Large intestine (tissue), 3 donors: ENCODE measurements at regions not wholly inside any gene's neighbourhood (a gene's known extent, or its start where the extent isn't known, plus 50 kb on each side); places are given as distances from the start of the nearest gene placed in this dataset.

ENCODE experiments used
- DNase-seq, 2 donors: peaks; one replicate each; pipeline versions ENCODE4 v3.0.0 to v3.0.0-alpha.2; 2013
- H3K27ac ChIP-seq: one replicate; pipeline ENCODE4 v1.5.1; 2013; ENCODE audit warnings: low read length
- H3K27me3 ChIP-seq: 2 replicates; pipeline ENCODE4 v1.6.1; 2013; ENCODE audit warnings: low read length; ENCODE audit not compliant: control insufficient read depth, insufficient read depth
- H3K36me3 ChIP-seq: 2 replicates; pipeline ENCODE4 v1.6.1; 2013; ENCODE audit warnings: low read length; ENCODE audit not compliant: control insufficient read depth, insufficient read depth
- H3K4me1 ChIP-seq: one replicate; pipeline ENCODE4 v1.6.1; 2013; ENCODE audit warnings: low read length; ENCODE audit not compliant: control insufficient read depth, insufficient read depth
- H3K4me3 ChIP-seq: one replicate; pipeline ENCODE4 v1.5.1; 2013; ENCODE audit warnings: low read length
- H3K9me3 ChIP-seq: one replicate; pipeline ENCODE4 v1.6.1; 2013; ENCODE audit warnings: mild to moderate bottlenecking, low read depth, low read length, moderate library complexity; ENCODE audit not compliant: control insufficient read depth
- WGBS: methylation state at CpG from one replicate; pipeline ENCODE4 v1.1.5; 2013; ENCODE audit warnings: low lambda C conversion rate; ENCODE audit not compliant: insufficient coverage; 5-methylcytosine and 5-hydroxymethylcytosine counted together

DNA sequence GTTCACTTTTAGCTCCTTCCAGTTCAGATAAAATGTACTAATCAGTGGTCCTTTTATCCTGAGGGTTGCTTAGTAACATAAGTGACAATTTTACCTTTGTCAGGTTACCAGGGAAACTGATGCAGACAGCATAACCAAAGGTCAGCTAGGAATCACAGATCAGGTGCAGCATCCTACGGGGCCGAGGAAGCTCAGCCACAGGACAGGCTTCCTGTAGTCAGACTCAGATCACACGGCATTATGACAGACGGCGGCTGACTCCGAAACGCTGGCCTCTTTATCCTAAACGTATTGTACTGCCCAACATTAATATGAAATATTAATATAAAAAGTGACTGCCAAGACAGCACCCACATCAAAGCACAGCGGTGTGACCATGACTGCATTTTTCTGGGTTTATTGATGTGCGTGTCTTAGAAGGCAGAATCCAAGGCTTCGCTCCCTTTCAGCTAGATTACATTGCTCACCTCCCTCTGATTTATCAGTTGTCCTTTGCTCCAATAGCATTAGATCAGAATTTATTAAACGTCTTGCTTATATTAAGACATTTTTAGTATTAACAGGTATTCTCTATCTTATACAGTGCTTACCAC lies 444.5 kb downstream of the CMPK2 start:
- WGBS = 20% methylated on average over 1 of the region's 12 CpGs

DNA sequence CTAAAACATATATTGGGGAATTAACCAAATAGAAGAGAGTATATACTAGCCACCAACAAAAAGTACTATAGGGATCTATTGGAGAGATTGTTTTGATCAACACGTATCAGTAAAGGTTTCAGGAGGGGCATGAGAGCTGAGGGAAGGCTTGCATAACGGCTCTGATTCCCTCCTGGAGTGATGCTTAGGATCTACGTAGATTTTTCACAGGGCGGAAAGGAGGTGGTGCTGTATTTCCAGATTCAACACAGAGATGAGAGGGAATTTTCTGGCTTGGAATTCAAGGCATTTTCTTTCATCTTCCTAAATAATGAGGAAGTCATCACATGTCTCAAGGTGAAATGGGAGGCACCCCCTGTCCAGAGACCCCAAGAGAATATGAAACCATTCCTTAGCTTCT lies 443.8 kb downstream of the CMPK2 start:
- Histone ChIP-seq H3K4me3 (no peak overlapping the region), H3K27me3 (no peaks in the 10 kb centered on the region), H3K36me3 (no peaks in the 10 kb centered on the region), H3K4me1 (peaks cover 3% of the 10 kb centered on the region), H3K27ac (no peak overlapping the region), H3K9me3 (no peaks in the 10 kb centered on the region)
- no peak for DNase-seq
- WGBS = 100% methylated on average over 1 of the region's 4 CpGs

More for the DNA sequence above, 444.5 kb downstream of the CMPK2 start:
- H3K4me1 ChIP-seq = peaks cover 3% of the 10 kb centered on the region
- DNase-seq = no peak
- H3K27ac ChIP-seq = no peak overlapping the region
- no peak overlapping the region for H3K4me3 ChIP-seq
- no peaks in the 10 kb centered on the region for H3K27me3 ChIP-seq
- H3K36me3 ChIP-seq = no peaks in the 10 kb centered on the region
- no peaks in the 10 kb centered on the region for H3K9me3 ChIP-seq

DNA sequence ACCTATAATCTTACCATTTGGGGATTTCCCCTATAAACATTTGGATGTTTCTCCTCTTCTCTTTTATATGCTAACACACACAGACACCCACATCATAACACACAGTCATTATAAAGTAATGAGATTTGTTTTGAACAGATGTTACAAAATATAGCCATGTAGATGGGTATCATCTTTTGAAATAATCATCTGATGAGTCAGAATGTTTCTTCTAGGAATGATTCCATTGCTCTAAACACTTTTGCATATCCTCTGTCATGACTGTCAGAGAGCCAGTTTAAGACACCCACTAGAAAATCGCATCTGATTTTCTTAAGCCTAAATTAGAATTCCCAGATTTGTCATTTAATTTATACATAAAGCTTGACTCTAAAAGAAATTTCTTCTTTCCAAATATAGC lies 442.6 kb downstream of the CMPK2 start:
- H3K4me1 ChIP-seq = peaks cover 3% of the 10 kb centered on the region
- H3K9me3 ChIP-seq = no peaks in the 10 kb centered on the region
- no CpG with 5 or more reads among the region's 1 CpG for WGBS
- H3K4me3 ChIP-seq = no peak overlapping the region
- DNase-seq = no peak
- no peaks in the 10 kb centered on the region for H3K36me3 ChIP-seq
- H3K27me3 ChIP-seq = no peaks in the 10 kb centered on the region
- H3K27ac ChIP-seq = no peak overlapping the region

DNA sequence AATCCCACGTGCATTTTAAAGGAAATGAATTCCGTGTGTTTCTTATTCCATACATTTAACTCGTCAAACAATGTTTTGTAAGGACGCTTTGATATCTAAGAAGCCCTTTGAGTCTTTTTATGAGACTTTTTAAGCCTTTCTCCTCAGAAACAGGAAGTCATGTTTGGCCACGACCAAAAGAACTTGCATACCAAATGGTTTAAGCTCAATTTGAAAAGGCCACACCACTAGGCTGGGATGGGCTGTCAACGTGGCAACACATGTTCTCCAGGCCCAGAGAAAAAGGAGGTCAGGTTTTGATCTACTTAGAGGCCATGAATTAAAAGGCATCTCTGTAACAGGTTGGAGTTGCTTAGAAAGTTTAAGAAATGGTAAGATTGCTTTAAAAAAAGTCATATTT lies 441.8 kb downstream of the CMPK2 start:
- H3K4me1 ChIP-seq = peaks cover 3% of the 10 kb centered on the region
- H3K27me3 ChIP-seq = no peaks in the 10 kb centered on the region
- no peaks in the 10 kb centered on the region for H3K36me3 ChIP-seq
- H3K27ac ChIP-seq = no peak overlapping the region
- H3K9me3 ChIP-seq = no peaks in the 10 kb centered on the region
- DNase-seq = no peak
- WGBS = 83% methylated on average over 1 of the region's 6 CpGs
- H3K4me3 ChIP-seq = no peak overlapping the region

DNA sequence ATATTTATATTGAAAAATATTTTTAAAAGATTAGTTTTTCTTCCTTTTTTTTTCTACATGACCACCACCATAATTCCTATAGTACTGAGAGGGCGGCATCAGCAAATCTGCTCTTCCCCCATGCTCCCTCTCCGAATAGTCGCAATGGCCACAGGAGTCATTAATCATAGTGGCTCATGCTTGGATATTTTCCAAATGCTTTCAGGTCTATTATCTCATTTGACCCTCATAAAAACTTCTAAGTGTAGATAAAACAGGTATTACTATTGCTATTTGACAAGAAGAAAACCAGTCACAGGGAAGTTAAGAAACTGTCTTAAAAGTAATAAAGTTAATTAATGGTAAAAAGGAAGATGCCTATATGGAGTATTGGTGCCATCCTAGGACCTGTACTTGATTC lies 440.7 kb downstream of the CMPK2 start:
- Histone ChIP-seq H3K27ac (no peak overlapping the region), H3K4me1 (peaks cover 3% of the 10 kb centered on the region), H3K27me3 (no peaks in the 10 kb centered on the region), H3K9me3 (no peaks in the 10 kb centered on the region), H3K4me3 (no peak overlapping the region), H3K36me3 (no peaks in the 10 kb centered on the region)
- no CpG with 5 or more reads among the region's 3 CpGs for WGBS
- peak in 1 of 2 donors; percentile 56 for DNase-seq

DNA sequence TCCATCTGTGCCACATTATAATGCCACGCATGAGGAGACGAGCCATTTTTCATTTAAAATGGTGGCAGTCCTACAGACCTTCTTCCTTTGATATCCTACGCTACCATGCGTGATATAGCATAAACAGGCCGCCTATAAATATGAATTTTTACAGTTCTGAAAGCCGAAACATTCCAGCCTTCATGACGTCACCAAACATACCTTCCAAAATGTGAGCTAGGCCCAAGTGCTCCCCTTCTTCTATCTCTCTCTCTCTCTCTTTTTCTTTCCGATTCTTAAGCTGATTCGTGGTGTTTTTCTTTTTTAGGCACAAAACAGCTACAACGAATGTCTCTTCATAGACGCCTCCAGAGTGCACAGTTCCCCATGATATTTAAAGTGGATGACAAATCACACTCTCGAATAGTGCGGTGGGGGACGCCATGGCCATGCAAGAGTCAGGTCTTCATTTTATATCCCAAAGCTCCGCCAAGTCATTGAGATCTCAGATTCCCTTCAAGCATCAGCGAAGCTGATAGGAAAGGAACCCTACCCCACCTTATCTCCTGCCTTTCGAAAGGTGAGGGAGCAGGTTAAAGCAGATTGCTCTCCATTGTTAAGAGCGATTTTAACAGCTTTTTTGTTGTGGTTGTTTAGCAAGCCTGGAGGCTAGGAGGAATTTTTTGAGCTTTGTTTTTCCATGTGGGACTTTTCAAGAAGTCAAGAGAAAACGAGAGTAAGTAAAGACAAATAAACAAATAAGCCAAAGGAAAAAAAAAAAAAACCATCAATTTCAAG lies 436.3 kb downstream of the CMPK2 start:
- Histone ChIP-seq H3K36me3 (no peaks in the 10 kb centered on the region), H3K4me1 (peaks cover 3% of the 10 kb centered on the region), H3K27me3 (no peaks in the 10 kb centered on the region), H3K4me3 (no peak overlapping the region), H3K9me3 (no peaks in the 10 kb centered on the region), H3K27ac (no peak overlapping the region)
- DNase-seq = no peak
- WGBS = 83% methylated on average over 8 of the region's 19 CpGs

DNA sequence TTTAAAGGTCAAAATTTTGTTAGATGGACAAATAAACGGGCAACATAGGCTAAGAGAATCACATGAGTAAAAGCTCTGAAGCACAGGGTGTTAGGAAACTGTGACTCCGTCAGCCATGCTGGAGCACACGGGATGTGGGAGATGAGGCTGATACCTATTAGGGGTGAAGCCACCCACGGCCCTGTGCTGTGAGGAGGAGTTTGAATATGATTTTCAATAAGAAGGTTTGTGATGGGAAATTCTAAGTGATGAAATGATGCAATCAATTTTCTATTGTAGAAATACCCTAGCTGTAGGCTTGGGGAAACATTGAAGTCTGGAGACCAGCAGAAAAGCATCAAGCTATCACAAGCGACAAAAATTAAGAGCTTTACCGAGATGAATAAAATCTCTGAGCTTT lies 431.3 kb downstream of the CMPK2 start:
- 88% methylated on average over 3 of the region's 6 CpGs for WGBS
- Histone ChIP-seq H3K4me3 (no peak overlapping the region), H3K36me3 (no peaks in the 10 kb centered on the region), H3K27ac (no peak overlapping the region), H3K4me1 (no peaks in the 10 kb centered on the region), H3K27me3 (no peaks in the 10 kb centered on the region), H3K9me3 (no peaks in the 10 kb centered on the region)
- DNase-seq = no peak

DNA sequence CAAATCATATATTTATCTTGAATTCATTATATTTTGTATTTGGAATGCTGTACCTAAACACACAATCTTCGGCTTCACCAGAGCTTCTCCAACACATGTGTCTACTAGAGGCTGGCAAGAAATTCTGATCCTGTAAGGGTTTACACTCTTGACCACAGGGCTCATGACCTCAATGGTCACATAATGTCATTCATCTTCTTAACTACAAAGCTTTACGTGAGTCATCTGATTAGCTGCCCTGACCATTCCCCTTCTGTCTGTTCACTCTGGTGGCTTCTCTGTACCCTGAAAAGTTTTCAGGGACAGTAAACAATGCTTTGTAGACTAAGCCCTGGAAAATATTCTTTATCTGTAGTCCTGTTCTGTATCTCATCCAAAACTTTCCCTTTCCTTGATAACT lies 423.9 kb downstream of the CMPK2 start:
- H3K36me3 ChIP-seq = no peaks in the 10 kb centered on the region
- H3K4me1 ChIP-seq = peaks cover 3% of the 10 kb centered on the region
- 100% methylated on average over 1 of the region's 2 CpGs for WGBS
- H3K9me3 ChIP-seq = no peaks in the 10 kb centered on the region
- no peak overlapping the region for H3K4me3 ChIP-seq
- no peak overlapping the region for H3K27ac ChIP-seq
- no peak for DNase-seq
- H3K27me3 ChIP-seq = no peaks in the 10 kb centered on the region

DNA sequence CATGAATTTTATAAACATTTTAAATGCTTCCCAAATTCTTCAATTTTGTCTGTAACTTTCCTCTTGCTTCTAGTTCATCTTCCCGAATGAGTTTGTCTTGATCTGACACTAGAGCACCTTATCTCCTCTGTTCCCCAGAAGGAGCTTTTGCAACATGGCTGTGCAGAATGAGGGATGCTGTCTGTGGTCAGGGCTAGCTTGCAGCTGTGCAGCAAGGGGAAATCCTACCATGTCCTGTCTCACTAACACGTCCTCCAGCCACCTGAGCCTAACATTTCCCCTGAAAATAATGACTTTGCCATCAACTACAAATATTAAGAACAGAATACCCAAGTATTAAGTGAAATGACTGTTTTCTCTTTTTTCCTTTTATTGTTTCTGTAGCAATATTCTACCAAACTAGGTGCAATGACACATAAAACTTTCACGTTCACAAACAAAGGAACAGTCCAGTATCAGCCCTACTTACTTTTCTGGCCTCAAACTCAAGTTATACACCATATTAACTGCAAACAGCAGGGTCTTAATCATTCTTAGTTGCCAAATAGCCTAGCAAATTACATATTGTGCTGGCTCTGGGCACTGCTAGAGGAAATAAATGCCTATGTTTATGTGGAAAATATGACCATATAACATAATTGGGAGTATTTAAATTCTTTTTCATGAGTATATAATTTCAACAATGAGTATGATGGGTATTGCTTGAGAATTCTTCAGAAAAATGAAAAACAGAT lies 423.3 kb downstream of the CMPK2 start:
- H3K36me3 ChIP-seq = no peaks in the 10 kb centered on the region
- peaks cover 3% of the 10 kb centered on the region for H3K4me1 ChIP-seq
- no peak overlapping the region for H3K27ac ChIP-seq
- no peaks in the 10 kb centered on the region for H3K9me3 ChIP-seq
- 100% methylated on average over 1 of the region's 3 CpGs for WGBS
- no peaks in the 10 kb centered on the region for H3K27me3 ChIP-seq
- H3K4me3 ChIP-seq = no peak overlapping the region
- DNase-seq = no peak

DNA sequence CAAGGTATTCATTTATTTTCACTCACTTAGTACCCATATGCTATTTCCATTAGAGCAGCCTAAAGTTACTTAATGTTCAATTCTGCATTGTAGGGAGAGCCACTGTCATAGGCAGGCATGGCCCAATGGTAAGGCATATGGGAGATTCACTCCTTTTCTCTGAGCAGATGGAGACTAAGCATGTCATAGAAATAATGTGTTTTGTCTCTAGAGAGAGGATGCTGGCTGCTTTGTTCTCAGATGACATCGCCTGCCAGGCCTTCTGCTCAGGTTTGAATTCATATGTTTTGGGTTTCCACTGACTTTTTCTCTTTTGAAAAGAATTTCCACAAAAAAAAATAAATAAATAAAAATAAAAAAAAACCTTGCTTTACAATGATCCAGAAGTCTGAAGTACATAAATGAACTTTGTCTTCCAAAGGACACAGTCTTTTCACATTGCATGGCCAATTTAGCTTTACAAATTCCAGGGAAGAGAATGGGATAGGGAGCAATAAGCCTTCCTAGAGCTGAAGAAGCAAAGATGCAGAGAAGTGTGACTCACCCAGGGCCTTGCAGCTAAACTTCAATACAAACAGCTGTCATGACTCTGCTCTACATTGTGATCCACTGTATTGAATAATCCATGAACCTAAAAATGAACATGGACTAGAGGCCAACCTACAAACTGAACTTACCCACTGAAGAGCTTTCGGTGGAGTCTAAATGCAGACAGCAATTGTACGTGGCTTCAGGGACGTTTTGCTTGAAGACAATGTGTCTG lies 422.5 kb downstream of the CMPK2 start:
- Histone ChIP-seq H3K4me1 (peaks cover 3% of the 10 kb centered on the region), H3K27ac (no peak overlapping the region), H3K27me3 (no peaks in the 10 kb centered on the region), H3K4me3 (no peak overlapping the region), H3K36me3 (no peaks in the 10 kb centered on the region), H3K9me3 (no peaks in the 10 kb centered on the region)
- DNase-seq = no peak
- WGBS = 100% methylated on average over 1 of the region's 4 CpGs
